Endothelial cell (in vitro differentiated cells): ENCODE measurements at regions not wholly inside any gene's neighbourhood (a gene's known extent, or its start where the extent isn't known, plus 50 kb on each side); places are given as distances from the start of the nearest gene placed in this dataset.

ENCODE experiments used
- DNase-seq: peaks from one replicate; pipeline ENCODE4 v3.0.0; 2021; ENCODE audit warnings: low spot score
- H3K27ac Mint-ChIP-seq: one replicate; pipeline ENCODE4 v1.8.0; 2021; ENCODE audit warnings: mixed read lengths, inconsistent platforms; ENCODE audit not compliant: unreplicated experiment
- H3K27me3 Mint-ChIP-seq: one replicate; pipeline ENCODE4 v1.8.0; 2021; ENCODE audit warnings: mild to moderate bottlenecking, moderate library complexity, mixed read lengths, inconsistent platforms; ENCODE audit not compliant: unreplicated experiment
- H3K36me3 Mint-ChIP-seq: one replicate; pipeline ENCODE4 v1.8.0; 2021; ENCODE audit warnings: mild to moderate bottlenecking, low read depth, mixed read lengths, inconsistent platforms; ENCODE audit not compliant: unreplicated experiment
- H3K4me1 Mint-ChIP-seq: one replicate; pipeline ENCODE4 v1.8.0; 2021; ENCODE audit warnings: mild to moderate bottlenecking, mixed read lengths, inconsistent platforms; ENCODE audit not compliant: unreplicated experiment
- H3K4me3 Mint-ChIP-seq: one replicate; pipeline ENCODE4 v1.8.0; 2021; ENCODE audit warnings: mild to moderate bottlenecking, mixed read lengths, inconsistent platforms; ENCODE audit not compliant: unreplicated experiment
- H3K9me3 Mint-ChIP-seq: one replicate; pipeline ENCODE4 v1.8.0; 2021; ENCODE audit warnings: mixed read lengths, inconsistent platforms; ENCODE audit not compliant: unreplicated experiment
- CTCF ChIP-seq: fragments of 200-600 bp; sonication (generic); IDR thresholded peaks from one replicate; pipeline ENCODE4 v1.5.0; 2021; ENCODE audit warnings: antibody characterized with exemption; ENCODE audit not compliant: unreplicated experiment

GRCh38 chr3:59277201-59277600, 227.4 kb upstream of the CFAP20DC start:
- Mint-ChIP-seq H3K9me3 (no peaks in the 10 kb centered on the region), H3K27ac (no peak overlapping the region), H3K4me3 (no peak overlapping the region), H3K36me3 (no peaks in the 10 kb centered on the region), H3K27me3 (no peaks in the 10 kb centered on the region), H3K4me1 (no peaks in the 10 kb centered on the region)
- no peak for DNase-seq
- TF ChIP-seq CTCF = no peak

DNA sequence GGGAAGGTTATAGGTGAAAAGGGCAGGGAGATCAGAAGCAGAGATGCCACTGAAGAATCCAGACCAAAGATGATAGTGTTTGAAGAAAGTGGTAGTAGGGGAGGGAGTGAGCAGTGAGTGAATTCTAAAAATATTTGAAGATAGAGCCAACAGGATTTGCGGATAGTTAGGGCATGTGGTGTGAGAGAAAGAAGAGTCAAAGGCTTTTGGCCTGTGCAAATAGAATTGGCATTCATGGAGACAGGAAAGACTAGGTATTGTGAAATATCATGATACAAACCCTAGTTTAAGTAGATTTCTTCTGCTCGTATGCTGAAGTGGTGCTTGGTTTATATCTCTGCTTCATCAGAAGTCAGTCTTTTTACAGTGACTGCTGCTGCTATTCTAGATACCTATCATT, 224.2 kb upstream of the CFAP20DC start:
- DNase-seq = no peak
- Mint-ChIP-seq H3K9me3 (no peaks in the 10 kb centered on the region), H3K4me1 (no peaks in the 10 kb centered on the region), H3K27me3 (no peaks in the 10 kb centered on the region), H3K4me3 (no peak overlapping the region), H3K27ac (no peak overlapping the region), H3K36me3 (no peaks in the 10 kb centered on the region)
- TF ChIP-seq CTCF = no peak

DNA sequence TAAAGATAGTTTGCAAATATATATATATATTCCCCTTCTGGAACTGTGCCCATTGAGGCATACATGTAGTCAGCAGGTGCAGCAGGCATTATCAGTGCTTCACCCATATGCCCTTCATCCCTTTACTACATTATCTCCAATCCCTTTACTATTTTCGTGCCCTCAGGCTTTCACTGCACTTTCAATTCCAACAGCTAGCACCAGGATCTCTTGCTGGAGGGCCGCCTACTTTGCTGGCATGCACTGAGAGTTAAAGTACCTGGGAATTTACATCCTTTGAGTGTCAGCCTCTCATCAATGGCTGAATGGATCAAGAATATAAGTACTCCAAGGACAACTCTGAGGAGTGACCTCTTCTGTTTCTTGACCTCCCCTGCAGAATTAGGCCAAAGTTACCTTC, 222.1 kb upstream of the CFAP20DC start:
- H3K4me3 Mint-ChIP-seq = no peak overlapping the region
- H3K4me1 Mint-ChIP-seq = no peaks in the 10 kb centered on the region
- no peak for TF ChIP-seq CTCF
- DNase-seq = no peak
- H3K9me3 Mint-ChIP-seq = no peaks in the 10 kb centered on the region
- no peaks in the 10 kb centered on the region for H3K27me3 Mint-ChIP-seq
- H3K27ac Mint-ChIP-seq = no peak overlapping the region
- H3K36me3 Mint-ChIP-seq = no peaks in the 10 kb centered on the region

- Mint-ChIP-seq H3K27me3 (no peaks in the 10 kb centered on the region), H3K36me3 (no peaks in the 10 kb centered on the region), H3K9me3 (no peaks in the 10 kb centered on the region), H3K4me1 (no peaks in the 10 kb centered on the region), H3K4me3 (no peak overlapping the region), H3K27ac (no peak overlapping the region)
- TF ChIP-seq CTCF = no peak
- DNase-seq = no peak
These were observed 221.1 kb upstream of the CFAP20DC start for GRCh38 chr3:59270921-59271320.

- no peaks in the 10 kb centered on the region for H3K36me3 Mint-ChIP-seq
- H3K27me3 Mint-ChIP-seq = no peaks in the 10 kb centered on the region
- H3K9me3 Mint-ChIP-seq = no peaks in the 10 kb centered on the region
- TF ChIP-seq CTCF = no peak
- H3K4me1 Mint-ChIP-seq = no peaks in the 10 kb centered on the region
- H3K27ac Mint-ChIP-seq = no peak overlapping the region
- no peak overlapping the region for H3K4me3 Mint-ChIP-seq
- no peak for DNase-seq
These were observed 220.4 kb upstream of the CFAP20DC start for GRCh38 chr3:59270209-59270608.
